ENCODE measurements at regions not wholly inside any gene's neighbourhood (a gene's known extent, or its start where the extent isn't known, plus 50 kb on each side); places are given as distances from the start of the nearest gene placed in this dataset.

GRCh38 chr12:67562513-67563287 lies 85.8 kb upstream of the DYRK2 start:
- no peak for TF ChIP-seq EZH2 (IDR thresholded peaks at IDR 0.05; ENCODE audit: low read length)
- TF ChIP-seq, protein P1, sequence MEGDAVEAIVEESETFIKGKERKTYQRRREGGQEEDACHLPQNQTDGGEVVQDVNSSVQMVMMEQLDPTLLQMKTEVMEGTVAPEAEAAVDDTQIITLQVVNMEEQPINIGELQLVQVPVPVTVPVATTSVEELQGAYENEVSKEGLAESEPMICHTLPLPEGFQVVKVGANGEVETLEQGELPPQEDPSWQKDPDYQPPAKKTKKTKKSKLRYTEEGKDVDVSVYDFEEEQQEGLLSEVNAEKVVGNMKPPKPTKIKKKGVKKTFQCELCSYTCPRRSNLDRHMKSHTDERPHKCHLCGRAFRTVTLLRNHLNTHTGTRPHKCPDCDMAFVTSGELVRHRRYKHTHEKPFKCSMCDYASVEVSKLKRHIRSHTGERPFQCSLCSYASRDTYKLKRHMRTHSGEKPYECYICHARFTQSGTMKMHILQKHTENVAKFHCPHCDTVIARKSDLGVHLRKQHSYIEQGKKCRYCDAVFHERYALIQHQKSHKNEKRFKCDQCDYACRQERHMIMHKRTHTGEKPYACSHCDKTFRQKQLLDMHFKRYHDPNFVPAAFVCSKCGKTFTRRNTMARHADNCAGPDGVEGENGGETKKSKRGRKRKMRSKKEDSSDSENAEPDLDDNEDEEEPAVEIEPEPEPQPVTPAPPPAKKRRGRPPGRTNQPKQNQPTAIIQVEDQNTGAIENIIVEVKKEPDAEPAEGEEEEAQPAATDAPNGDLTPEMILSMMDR (optimal IDR thresholded peaks at IDR 0.05 in 1 of 3, IDR thresholded peaks at IDR 0.05 in 1 of 3, conservative IDR thresholded peaks at IDR 0.05 in 1 of 3; ENCODE audit: extremely low read depth in 1 of 3, insufficient read depth in 2 of 3, low read length in 3 of 3) = no peak

Measured in keratinocyte (primary cell).